Colonic mucosa (tissue), 4 donors: ENCODE measurements at regions not wholly inside any gene's neighbourhood (a gene's known extent, or its start where the extent isn't known, plus 50 kb on each side); places are given as distances from the start of the nearest gene placed in this dataset.
"Not testable (repeated sequence)": the region's sequence is repeated elsewhere in the genome, so short reads cannot be mapped to it uniquely, and the experiment has no call there.

Source experiments
- DNase-seq: peaks from one replicate; pipeline ENCODE4 v3.0.0-alpha.2; 2020
- H3K27ac ChIP-seq: fragments of 200-600 bp; one replicate; pipeline ENCODE4 v1.8.0; 2021
- H3K27me3 ChIP-seq: fragments of 200-600 bp; one replicate; pipeline ENCODE4 v1.8.0; 2021
- H3K36me3 ChIP-seq: fragments of 200-600 bp; one replicate; pipeline ENCODE4 v1.8.0; 2021
- H3K4me1 ChIP-seq: fragments of 200-600 bp; one replicate; pipeline ENCODE4 v1.8.0; 2021; ENCODE audit warnings: mild to moderate bottlenecking
- H3K4me3 ChIP-seq: fragments of 200-600 bp; one replicate; pipeline ENCODE4 v1.8.0; 2021
- H3K9ac ChIP-seq, 2 donors: one replicate each; pipeline ENCODE4 v1.7.0; 2013; ENCODE audit warnings: control low read depth in 2 of 2, low read depth in 2 of 2, low read length in 2 of 2
- H3K9me3 ChIP-seq: fragments of 200-600 bp; one replicate; pipeline ENCODE4 v1.8.0; 2021
- intact Hi-C: fragments of 100-400 bp; cut with DNase I; formaldehyde crosslinking; loops from one replicate; pipeline ENCODE4 v1.14.1; 2022
- TF ChIP-seq, protein P1 (sequence below): fragments of 200-600 bp; IDR thresholded peaks from one replicate; pipeline ENCODE4 v1.8.0; 2022; ENCODE audit warnings: antibody characterized with exemption, mild to moderate bottlenecking
- donor health status: healthy.
- donor health status: DM: no; HTN: no; CAD: no.
- donor health status: DM: no; HTN: no; CAD: no.

DNA sequence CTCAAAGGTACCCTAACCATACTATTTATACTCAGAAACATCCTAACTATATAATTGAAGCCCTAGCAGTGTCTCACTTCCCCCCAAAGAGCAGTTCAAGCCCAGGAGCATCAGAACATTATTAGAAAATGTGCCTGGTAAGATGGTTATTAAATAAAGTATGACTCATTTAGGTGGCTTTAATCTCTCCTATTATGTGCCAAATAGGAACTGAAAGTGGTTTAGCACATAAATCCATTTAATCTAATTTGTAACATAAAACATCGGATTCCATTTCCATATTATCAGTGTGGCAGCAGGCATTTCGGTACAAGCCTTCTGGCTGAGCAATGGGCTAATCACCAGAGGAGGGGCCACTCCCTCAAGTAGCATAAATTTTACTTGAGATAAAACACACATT, 395.2 kb upstream of the TMTC1 start:
- Histone ChIP-seq H3K9ac (no peak overlapping the region), H3K4me3 (no peak overlapping the region), H3K36me3 (no peaks in the 10 kb centered on the region), H3K9me3 (no peaks in the 10 kb centered on the region), H3K4me1 (no peaks in the 10 kb centered on the region), H3K27ac (no peak overlapping the region), H3K27me3 (no peaks in the 10 kb centered on the region)
- no peak for DNase-seq
- intact Hi-C loops, result no loop called here
- TF ChIP-seq, protein P1, sequence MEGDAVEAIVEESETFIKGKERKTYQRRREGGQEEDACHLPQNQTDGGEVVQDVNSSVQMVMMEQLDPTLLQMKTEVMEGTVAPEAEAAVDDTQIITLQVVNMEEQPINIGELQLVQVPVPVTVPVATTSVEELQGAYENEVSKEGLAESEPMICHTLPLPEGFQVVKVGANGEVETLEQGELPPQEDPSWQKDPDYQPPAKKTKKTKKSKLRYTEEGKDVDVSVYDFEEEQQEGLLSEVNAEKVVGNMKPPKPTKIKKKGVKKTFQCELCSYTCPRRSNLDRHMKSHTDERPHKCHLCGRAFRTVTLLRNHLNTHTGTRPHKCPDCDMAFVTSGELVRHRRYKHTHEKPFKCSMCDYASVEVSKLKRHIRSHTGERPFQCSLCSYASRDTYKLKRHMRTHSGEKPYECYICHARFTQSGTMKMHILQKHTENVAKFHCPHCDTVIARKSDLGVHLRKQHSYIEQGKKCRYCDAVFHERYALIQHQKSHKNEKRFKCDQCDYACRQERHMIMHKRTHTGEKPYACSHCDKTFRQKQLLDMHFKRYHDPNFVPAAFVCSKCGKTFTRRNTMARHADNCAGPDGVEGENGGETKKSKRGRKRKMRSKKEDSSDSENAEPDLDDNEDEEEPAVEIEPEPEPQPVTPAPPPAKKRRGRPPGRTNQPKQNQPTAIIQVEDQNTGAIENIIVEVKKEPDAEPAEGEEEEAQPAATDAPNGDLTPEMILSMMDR, result no peak

DNA sequence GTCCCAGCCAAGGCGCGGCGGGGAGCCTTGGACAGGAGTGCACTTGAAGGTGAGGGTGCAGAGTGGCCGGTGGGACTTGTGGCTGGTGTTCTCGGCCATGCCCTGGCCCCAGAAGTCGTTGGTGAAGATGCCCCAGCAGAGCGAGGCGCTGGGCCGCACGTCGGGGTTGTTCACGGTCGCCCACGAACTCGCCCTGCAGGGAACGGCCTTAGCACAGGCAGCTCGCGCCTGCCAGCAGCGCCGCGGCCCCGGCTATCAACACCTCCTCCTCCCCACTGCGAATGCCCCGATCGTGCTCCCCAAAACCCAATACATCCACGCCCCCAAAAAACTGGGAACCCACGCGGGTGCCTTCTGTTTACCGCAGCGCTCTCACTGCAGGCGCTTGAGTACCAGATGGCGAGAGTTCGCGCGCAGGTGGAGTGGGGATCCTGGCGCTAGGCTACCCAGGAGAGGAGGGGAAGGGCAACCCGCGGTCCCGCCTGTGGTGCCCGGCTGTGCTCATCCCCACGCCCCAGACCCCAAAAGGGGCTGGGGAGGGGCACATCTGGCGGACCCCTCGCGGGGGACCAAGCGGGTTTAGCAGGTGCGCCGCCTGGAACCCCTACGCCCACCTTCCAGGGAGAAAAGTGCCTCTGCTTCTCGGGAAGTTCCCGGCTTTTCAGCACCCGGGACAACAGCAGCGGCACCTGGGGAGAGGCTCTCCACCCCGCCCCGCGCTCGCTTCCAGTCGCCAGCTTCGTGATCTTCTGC, 386.3 kb upstream of the TMTC1 start:
- Histone ChIP-seq H3K4me3 (no peak overlapping the region), H3K9me3 (no peaks in the 10 kb centered on the region), H3K4me1 (no peaks in the 10 kb centered on the region), H3K9ac (no peak overlapping the region), H3K27me3 (no peaks in the 10 kb centered on the region), H3K36me3 (no peaks in the 10 kb centered on the region), H3K27ac (no peak overlapping the region)
- DNase-seq, result no peak
- intact Hi-C loops, result no loop called here
- TF ChIP-seq, protein P1, result no peak

DNA sequence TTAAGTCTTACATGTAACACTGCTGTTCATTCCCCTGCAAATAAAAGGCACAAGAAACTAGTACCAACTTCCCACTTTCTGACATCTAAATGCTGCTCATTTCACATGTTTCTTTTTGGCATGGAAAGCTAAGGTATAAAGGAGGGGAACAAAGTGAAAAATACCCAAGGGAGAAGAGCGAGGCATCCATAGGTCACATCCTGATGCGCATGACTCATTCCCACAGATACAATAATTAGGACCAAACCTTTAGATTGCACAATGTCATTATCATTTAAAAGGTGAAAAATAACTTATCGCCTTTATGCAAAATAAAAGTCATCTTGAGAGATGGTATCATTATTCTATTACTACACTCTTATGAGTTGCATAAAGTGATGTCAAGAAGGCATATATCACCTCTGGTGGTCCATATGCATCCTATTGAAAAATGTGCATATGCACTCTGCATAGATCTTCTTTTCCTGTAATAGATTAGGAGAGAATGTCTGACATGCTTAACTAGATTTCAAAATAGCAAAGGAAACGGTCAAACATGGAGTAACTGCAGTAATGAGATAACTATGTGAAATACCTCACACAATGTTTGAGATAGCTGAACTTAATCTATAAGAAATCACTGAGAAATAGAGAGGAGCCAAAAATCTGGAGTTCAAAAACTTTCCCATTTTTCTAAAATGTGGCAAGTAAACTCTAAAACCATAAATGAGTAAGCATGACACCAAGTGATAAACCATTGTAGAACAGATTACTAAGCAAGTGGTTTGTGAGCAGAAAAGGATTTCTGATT, 382.5 kb upstream of the TMTC1 start:
- intact Hi-C loops, result no loop called here
- Histone ChIP-seq H3K9ac (no peak overlapping the region), H3K27me3 (no peaks in the 10 kb centered on the region), H3K4me1 (no peaks in the 10 kb centered on the region), H3K36me3 (no peaks in the 10 kb centered on the region), H3K9me3 (no peaks in the 10 kb centered on the region), H3K27ac (no peak overlapping the region), H3K4me3 (no peak overlapping the region)
- TF ChIP-seq, protein P1, result no peak
- DNase-seq, result no peak

DNA sequence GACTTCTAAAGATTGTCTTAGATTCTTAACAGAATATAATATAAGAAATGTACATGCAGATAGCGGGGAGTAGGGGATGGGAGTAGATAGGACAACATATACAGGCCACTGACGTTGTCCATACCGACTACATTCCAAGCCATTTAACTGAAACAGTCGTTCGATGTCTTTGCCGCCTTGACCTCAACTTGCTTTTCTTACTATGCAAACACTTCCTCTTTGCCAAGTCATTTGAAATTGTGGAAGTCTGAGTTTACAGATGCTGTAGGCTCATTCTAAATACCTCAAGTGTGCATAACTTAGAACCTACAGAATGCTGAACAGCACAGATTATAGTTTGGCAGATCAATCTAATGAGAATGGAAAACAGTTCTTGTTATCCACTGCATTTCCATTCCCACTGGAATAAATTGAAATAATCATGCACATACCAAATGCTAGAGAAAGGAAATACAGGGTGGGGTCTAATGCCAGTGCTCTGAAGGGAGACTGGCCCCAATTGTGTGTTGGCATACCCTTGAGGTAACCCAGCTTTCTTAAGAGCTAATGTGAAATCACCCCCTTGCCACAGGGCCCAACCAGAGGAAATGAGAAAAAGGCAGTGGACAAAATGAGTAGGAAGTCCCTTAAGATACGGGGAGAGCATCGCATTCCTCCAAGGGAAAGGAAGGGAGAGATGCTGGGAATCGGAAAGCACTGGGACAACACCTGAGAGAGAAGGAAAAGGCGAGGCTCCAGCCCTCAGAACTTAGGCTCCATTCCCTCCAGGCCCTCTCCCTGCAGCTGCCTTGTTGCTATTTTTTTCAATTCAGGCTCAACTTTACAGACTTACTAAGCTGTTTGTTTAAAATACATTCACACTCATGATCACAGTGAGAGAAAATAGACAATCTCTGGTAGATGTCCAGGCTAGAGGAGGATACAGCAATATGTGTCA, 380.9 kb upstream of the TMTC1 start:
- Histone ChIP-seq H3K4me3 (no peak overlapping the region), H3K4me1 (no peaks in the 10 kb centered on the region), H3K9me3 (no peaks in the 10 kb centered on the region), H3K27ac (no peak overlapping the region), H3K27me3 (no peaks in the 10 kb centered on the region), H3K9ac (no peak overlapping the region), H3K36me3 (no peaks in the 10 kb centered on the region)
- TF ChIP-seq, protein P1, result no peak
- no peak for DNase-seq
- intact Hi-C loops, result no loop called here

DNA sequence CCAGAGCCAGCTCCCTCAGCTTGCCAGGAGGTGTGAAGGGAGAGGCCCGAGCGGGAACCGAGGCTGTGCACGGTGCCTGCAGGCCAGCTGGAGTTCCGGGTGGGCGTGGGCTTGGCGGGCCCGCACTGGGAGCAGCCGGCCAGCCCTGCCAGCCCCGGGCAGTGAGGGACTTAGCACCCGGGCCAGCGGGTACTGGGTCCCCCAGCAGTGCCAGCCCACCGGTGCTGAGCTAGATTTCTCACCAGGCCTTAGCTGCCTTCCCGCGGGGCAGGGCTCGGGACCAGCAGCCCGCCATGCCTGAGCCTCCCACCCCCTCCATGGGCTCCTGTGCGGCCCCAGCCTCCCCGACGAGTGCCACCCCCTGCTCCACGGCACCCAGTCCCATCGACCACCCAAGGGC, 373.1 kb upstream of the TMTC1 start:
- H3K9me3 ChIP-seq, H3K27me3 ChIP-seq, H3K4me3 ChIP-seq, H3K4me1 ChIP-seq, intact Hi-C loops, H3K27ac ChIP-seq, DNase-seq, H3K36me3 ChIP-seq, H3K9ac ChIP-seq: not testable (repeated sequence)
